Left renal cortex interstitium (tissue), 4 donors: ENCODE measurements at regions not wholly inside any gene's neighbourhood (a gene's known extent, or its start where the extent isn't known, plus 50 kb on each side); places are given as distances from the start of the nearest gene placed in this dataset.
A peak's percentile ranks its signal among the peaks of the same experiment; 100 is the strongest.

Source experiments
- DNase-seq, 4 donors: peaks; one replicate each; pipeline ENCODE4 v3.0.0-alpha.2; 2013; ENCODE audit warnings: low read depth in 4 of 4, low spot score in 2 of 4, missing footprints in 1 of 4

GRCh38 chr18:44107187-44107586 is 573.5 kb upstream of the SETBP1 start:
- no peak for DNase-seq

GRCh38 chr18:44111337-44111736 is 569.4 kb upstream of the SETBP1 start:
- DNase-seq, result no peak

DNA sequence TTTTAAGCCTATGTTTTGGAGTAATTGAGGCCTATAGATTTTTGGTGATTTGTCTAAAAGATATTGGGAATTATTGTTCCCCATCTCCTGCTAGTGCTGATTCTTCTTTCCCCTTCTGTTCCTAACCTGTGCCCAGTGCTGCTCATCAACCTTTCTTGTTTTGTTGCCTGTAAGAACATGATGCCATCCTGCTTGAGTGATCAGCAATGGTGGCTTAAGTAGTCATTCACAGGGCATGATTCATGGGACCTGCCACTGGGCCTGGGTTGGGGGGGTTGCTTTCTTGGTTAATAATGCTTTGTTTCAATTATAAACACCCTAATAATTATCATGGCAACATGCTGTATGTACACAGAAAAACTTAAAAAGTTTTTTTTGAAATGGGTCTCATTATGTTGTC is 562.9 kb upstream of the SETBP1 start:
- no peak for DNase-seq

DNA sequence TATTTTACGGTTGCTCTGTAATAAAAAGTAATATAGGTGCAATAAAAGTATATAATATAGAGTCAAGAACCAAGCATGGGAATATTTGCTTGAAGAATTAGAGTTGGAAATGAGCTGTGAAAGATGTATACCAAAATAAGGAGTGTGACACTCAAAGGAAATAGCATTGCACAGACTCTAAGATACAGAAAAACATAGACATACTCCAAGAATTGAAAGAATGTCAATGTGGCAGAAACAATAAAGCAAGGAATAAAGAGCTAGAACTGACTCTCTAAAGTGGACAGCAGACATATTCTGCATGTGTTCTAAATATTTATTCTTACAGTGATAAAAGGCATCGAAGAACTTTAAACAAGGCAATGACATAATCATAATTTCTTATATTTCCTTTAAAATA is 561.1 kb upstream of the SETBP1 start:
- DNase-seq, result no peak

DNA sequence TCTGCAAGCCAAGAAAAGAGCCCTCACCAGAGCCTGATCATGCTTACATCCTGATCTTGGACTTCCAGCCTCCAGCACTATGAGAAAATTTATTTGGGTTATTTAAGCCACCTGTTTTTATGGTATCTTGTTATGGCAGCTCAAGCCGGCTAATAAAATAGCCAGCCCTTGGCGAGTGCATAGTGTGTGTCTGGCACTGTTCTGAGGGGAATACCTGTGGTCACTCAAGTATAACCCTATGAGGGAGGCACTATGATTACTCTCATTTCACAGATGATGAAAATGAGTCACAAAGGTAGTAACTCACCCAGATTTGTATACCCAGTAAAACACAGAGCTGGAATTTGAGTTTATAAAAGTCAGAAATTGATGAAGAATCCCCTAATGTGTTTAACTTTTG is 556.9 kb upstream of the SETBP1 start:
- DNase-seq, result no peak

- no peak for DNase-seq
Measured at GRCh38 chr18:44125446-44125845, 555.2 kb upstream of the SETBP1 start.

- no peak for DNase-seq
Measured at GRCh38 chr18:44126598-44126997, 554.1 kb upstream of the SETBP1 start.

DNA sequence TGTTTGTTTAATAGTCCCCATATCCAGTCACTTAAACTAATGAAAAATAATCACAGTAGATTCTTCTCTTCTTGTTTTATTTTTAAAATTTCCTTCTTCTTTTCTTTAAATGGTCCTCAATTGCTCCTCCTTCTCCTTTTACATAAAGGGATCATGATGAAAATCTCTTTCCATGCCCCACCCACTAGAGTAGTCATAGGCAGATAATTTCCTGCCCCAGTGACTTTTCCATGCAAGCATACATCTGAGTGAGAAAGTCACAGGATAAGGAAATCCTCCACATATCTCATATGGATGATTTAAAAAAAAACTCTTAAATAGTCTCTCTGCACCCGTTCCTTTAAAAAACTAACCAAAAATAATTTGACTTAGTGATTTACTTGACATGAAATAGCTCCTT is 552.3 kb upstream of the SETBP1 start:
- DNase-seq, result no peak

GRCh38 chr18:44130376-44130942 is 550.2 kb upstream of the SETBP1 start:
- DNase-seq, result peak in 3 of 4 donors; percentile 14 to 32 (median 20)

DNA sequence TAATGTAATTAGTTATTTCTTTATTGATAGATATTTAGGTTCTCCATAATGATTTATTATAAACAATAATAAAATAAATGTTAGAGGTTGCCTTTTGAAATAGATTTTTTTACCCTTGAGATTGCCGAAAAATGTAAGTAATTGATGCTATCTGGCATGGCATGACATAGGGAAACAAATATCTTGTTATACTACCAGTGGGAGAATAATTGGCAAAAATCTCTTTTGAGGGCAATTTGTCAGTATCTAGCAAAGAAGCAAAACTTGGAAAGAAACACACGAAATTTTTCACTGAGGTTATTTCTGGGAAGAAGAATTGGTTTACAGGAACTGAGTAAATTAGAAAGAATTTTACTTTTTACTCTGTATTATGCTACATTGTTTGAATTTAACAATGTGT is 547.2 kb upstream of the SETBP1 start:
- DNase-seq, result no peak

DNA sequence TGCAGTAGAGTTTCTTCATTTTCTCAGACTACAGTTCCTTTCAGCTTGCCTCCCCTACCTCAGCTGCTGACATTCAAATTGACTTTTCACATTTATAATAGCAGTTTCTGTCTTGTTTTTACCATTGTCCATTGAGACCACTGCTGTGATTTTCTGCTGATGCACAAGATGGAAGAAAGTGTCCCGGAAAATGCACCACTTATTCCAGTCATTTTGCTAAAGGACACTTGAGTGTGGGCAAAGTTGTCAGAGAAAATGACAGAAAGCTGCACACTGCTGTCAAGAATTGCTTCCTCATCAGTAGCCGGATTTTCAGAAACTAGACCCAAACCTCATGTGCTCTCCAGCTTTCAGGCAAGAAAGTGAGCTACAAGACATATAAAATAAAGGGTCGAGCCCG is 546.2 kb upstream of the SETBP1 start:
- no peak for DNase-seq

DNA sequence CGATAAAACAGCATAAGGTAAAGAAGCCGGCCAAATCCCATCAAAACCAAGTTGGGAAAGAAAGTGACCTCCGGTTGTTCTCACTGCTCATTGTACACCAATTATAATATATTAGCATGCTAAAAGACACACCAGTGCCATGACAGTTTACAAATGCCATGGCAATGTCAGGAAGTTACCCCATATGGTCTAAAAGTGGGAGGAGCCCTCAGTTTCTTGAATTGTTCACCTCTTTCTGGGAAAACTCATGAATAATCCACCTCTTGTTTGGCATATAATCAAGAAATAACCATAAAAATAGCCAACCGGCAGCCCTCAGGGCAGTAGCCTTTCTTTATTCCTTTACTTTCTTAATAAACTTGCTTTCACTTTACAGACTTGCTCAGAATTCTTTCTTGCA is 544.9 kb upstream of the SETBP1 start:
- DNase-seq, result no peak

DNA sequence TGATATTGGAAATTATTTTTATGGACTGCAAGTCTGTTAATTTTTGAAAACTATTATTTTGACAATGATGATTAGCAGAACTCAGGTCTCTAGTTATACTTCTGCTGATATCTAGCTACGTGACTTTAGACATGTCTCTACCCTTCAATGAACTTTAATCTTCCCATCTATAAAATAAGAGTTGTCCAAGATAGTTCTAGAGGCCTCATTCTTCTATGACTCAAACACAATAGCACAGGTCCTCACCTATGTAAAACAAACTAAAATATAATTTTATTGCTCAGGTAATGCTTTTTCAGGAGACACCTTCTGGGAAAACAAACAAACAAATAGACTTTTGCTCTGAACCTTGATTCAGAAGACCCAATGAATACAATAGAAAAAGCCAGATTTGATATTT is 544.4 kb upstream of the SETBP1 start:
- no peak for DNase-seq

DNA sequence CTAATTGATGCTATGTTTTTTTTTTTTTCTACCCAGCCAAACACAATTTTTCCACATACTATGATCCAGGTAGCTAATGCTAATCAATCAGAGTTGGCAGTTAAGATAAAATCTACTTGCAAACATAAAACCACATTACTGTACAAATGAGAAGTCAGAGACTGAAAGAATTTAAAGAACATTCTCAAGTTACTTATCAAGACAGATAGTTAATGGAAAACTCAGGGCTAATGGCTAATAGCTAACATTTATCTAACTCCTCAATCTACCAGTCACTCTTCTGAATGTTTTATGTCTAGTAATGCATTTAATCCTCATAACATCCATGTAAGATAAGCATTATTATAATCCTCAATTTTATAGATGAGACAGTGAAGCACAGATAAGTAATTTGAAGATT is 537.6 kb upstream of the SETBP1 start:
- DNase-seq, result no peak

- no peak for DNase-seq
Measured at GRCh38 chr18:44149706-44150105, 531.0 kb upstream of the SETBP1 start.

- DNase-seq, result no peak
Measured at GRCh38 chr18:44153981-44154380, 526.7 kb upstream of the SETBP1 start.

DNA sequence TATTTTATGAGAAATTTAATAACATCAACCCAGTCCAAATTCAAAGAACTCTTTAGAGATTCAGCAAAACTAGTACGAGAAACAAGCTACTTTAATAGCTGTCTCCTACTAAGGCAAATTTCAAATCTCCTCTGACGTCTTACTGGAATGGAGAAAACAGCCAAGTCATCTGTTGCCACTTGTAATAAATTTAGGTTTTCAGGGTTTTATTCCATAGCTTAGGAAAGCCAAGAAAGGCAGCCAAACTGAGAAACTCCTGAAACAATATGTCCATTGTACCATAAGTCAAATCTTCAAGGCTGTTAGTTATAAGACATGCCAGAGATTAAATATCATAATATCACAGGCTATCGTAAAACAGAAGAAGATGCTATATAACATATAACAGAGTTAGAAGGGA is 524.6 kb upstream of the SETBP1 start:
- DNase-seq, result no peak

- no peak for DNase-seq
Measured at GRCh38 chr18:44156776-44157335, 523.8 kb upstream of the SETBP1 start.

- DNase-seq, result no peak
Measured at GRCh38 chr18:44170208-44170880, 510.3 kb upstream of the SETBP1 start.

- no peak for DNase-seq
Measured at GRCh38 chr18:44171301-44171700, 509.4 kb upstream of the SETBP1 start.

DNA sequence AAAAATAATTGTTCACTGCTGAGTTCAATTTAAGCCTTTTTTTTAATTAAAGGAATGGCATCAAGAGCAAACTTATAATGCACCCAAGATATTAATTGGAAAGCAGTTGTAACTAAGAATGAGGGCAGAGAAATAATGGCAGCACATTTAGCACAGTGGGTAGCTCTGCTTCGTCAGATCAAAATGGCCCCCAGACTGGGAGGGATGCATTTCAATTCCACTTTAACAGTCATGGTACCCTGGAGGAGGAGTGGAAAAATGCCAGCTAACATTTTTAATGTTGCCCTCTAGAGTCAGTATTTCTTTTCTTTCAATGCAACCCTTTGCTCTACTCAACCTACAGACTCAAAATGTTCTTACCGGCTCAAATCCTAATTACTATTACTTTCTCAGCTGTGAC is 504.8 kb upstream of the SETBP1 start:
- no peak for DNase-seq

DNA sequence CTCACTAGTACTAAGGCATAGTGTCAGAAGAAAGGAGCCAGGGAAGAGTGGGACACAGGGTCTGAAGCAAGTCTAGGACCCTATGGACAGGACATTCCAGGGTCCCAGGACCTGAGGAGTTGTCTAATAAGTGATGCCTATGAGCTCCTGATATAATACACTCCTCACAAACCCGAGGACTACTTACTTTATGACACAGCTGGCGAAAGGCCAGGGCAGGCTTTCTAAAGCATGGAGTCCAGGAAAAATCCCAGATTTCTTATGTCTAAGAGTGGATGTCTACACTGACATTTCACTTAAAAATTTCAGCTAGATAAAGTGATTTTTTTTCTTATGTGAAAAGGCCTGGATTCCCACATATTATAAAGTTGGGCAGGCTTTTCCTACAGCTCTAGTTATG is 502.2 kb upstream of the SETBP1 start:
- DNase-seq, result peak in 1 of 4 donors; percentile 10

DNA sequence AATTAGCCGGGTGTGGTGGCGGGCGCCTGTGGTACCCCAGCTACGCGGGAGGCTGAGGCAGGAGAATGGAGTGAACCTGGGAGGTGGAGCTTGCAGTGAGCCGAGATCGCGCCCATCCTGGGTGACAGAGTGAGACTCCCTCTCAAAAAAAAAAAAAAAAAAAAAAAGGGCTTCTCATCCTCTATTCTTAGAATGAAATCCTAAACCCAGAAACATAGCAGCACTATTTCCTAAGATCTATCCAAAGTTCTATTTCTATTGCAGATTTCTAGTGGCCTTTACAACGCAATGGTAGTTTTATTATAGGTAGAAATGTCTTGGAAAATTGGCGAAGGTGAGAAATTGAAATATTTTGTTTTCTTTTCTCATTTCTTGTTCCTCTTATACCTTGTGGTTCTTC is 501.0 kb upstream of the SETBP1 start:
- DNase-seq, result no peak
